ENCODE measurements at regions not wholly inside any gene's neighbourhood (a gene's known extent, or its start where the extent isn't known, plus 50 kb on each side); places are given as distances from the start of the nearest gene placed in this dataset.
A peak's percentile ranks its signal among the peaks of the same experiment; 100 is the strongest.

- Mint-ChIP-seq H3K27ac (peak overlapping the region; percentile 52), H3K4me3 (no peak overlapping the region), H3K36me3 (ENCODE audit: low read depth) (no peaks in the 10 kb centered on the region), H3K9me3 (no peaks in the 10 kb centered on the region), H3K27me3 (ENCODE audit: low read depth, poor library complexity) (peaks cover 6% of the 10 kb centered on the region), H3K4me1 (peaks cover 83% of the 10 kb centered on the region)
- TF ChIP-seq CTCF (IDR thresholded peaks at IDR 0.05) = no peak
- DNase-seq = no peak
Observed at GRCh38 chr13:44242766-44243165, 130.9 kb upstream of the SERP2 start.

- Mint-ChIP-seq H3K27me3 (ENCODE audit: low read depth, poor library complexity) (peaks cover 6% of the 10 kb centered on the region), H3K4me1 (peaks cover 78% of the 10 kb centered on the region), H3K36me3 (ENCODE audit: low read depth) (no peaks in the 10 kb centered on the region), H3K27ac (peak overlapping the region; percentile 52), H3K4me3 (peak overlapping the region; percentile 18), H3K9me3 (no peaks in the 10 kb centered on the region)
- DNase-seq = peak; percentile 49
- peak; percentile 54 for TF ChIP-seq CTCF (IDR thresholded peaks at IDR 0.05)
Observed at GRCh38 chr13:44243198-44243857, 130.3 kb upstream of the SERP2 start.

DNA sequence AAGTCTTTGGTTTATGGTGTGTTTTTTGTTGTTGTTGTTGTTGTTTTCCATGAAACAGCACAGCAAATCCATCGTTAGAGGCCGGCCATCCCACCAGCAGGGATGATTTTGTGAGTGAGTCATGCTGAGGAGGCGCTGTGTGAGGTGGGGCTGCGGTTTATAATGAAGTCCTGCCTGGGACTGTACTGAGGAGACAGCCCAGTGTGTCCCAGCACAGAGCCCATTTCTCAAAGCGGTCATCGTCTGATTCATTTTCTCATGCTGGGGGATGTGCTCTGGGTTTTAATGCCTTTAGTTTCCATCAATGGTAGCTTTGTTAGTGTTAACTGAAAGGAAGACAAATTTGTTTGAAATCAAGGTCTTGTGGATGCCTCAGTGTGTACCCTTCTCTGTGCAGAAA lies 129.3 kb upstream of the SERP2 start:
- DNase-seq = no peak
- H3K27me3 Mint-ChIP-seq (ENCODE audit: low read depth, poor library complexity) = peaks cover 6% of the 10 kb centered on the region
- H3K27ac Mint-ChIP-seq = no peak overlapping the region
- peaks cover 71% of the 10 kb centered on the region for H3K4me1 Mint-ChIP-seq
- H3K9me3 Mint-ChIP-seq = no peaks in the 10 kb centered on the region
- no peak overlapping the region for H3K4me3 Mint-ChIP-seq
- no peak for TF ChIP-seq CTCF (IDR thresholded peaks at IDR 0.05)
- no peaks in the 10 kb centered on the region for H3K36me3 Mint-ChIP-seq (ENCODE audit: low read depth)

GRCh38 chr13:44249431-44249836 lies 124.2 kb upstream of the SERP2 start:
- Mint-ChIP-seq H3K36me3 (ENCODE audit: low read depth) (no peaks in the 10 kb centered on the region), H3K4me1 (peaks cover 30% of the 10 kb centered on the region), H3K9me3 (peaks cover 2% of the 10 kb centered on the region), H3K27ac (no peak overlapping the region), H3K4me3 (no peak overlapping the region), H3K27me3 (ENCODE audit: low read depth, poor library complexity) (peaks cover 8% of the 10 kb centered on the region)
- no peak for TF ChIP-seq CTCF (IDR thresholded peaks at IDR 0.05)
- DNase-seq = no peak

DNA sequence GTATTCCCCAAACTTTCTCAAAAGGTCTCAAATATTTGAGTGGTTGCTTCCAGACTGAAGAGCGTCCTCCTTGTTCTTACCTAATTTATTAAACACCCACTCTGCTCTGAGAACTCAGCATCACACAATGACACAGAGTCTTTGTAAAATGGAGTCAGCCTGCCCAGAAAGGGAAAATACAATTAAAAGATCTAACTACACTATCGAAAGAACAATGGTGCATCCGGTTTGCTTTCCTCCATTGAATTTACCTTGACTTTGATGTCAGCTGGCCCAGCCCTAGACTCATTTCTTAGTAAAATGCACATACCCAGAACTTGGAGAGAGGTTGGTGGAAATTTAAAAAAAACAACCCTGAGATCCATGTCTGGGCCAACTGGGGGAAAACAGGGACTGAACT lies 120.7 kb upstream of the SERP2 start:
- Mint-ChIP-seq H3K9me3 (peaks cover 4% of the 10 kb centered on the region), H3K4me3 (no peak overlapping the region)

More for the DNA sequence above, 120.7 kb upstream of the SERP2 start:
- DNase-seq = no peak
- no peak overlapping the region for H3K27ac Mint-ChIP-seq
- H3K27me3 Mint-ChIP-seq (ENCODE audit: low read depth, poor library complexity) = peaks cover 5% of the 10 kb centered on the region
- no peak for TF ChIP-seq CTCF (IDR thresholded peaks at IDR 0.05)
- no peaks in the 10 kb centered on the region for H3K36me3 Mint-ChIP-seq (ENCODE audit: low read depth)
- peaks cover 18% of the 10 kb centered on the region for H3K4me1 Mint-ChIP-seq
